A549 (cell line): ENCODE measurements at regions not wholly inside any gene's neighbourhood (a gene's known extent, or its start where the extent isn't known, plus 50 kb on each side); places are given as distances from the start of the nearest gene placed in this dataset.
"Not testable (repeated sequence)": the region's sequence is repeated elsewhere in the genome, so short reads cannot be mapped to it uniquely, and the experiment has no call there.

ENCODE experiments used
- CBX8 ChIP-seq: fragments of 200-600 bp; sonication (generic); IDR thresholded peaks from 2 replicates; pipeline ENCODE4 v1.6.1; 2016
- EP300 ChIP-seq, 2 experiments: fragments of >200 bp; sonication (Bioruptor Twin); formaldehyde crosslinking; IDR thresholded peaks; 2 replicates in 1 of 2; 3 replicates in 1 of 2; pipeline ENCODE4 v1.6.1; 2016 to 2017
- HDAC2 ChIP-seq: fragments of 200-600 bp; sonication (generic); IDR thresholded peaks from 2 replicates; pipeline ENCODE4 v1.6.1; 2016
- HEYL ChIP-seq: fragments of 250-450 bp; sonication (Bioruptor Pico); IDR thresholded peaks from 2 replicates; pipeline ENCODE4 v1.8.0; 2021; ENCODE audit warnings: mild to moderate bottlenecking, moderate library complexity
- KDM1A ChIP-seq: fragments of 200-600 bp; sonication (generic); IDR thresholded peaks from 2 replicates; pipeline ENCODE4 v1.6.1; 2016; ENCODE audit warnings: low read depth, mild to moderate bottlenecking
- MAFK ChIP-seq: fragments of 450-650 bp; IDR thresholded peaks from 2 replicates; pipeline ENCODE4 v1.6.1; 2014; ENCODE audit not compliant: partially characterized antibody
- MAX ChIP-seq: IDR thresholded peaks from 2 replicates; pipeline ENCODE4 v1.6.1; 2012
- POLR2A ChIP-seq: IDR thresholded peaks from 2 replicates; pipeline ENCODE4 v1.6.1; 2012; ENCODE audit warnings: mild to moderate bottlenecking, low read length
- RAD21 ChIP-seq, 2 experiments: fragments of >200 bp in 1 of 2; sonication (Bioruptor Twin) in 1 of 2; formaldehyde crosslinking in 1 of 2; IDR thresholded peaks in 1 of 2; conservative IDR thresholded peaks in 1 of 2; 2 replicates in 1 of 2; 3 replicates in 1 of 2; pipeline ENCODE4 v1.6.1; 2012 to 2018; ENCODE audit warnings: inconsistent platforms in 1 of 2
- RCOR1 ChIP-seq: fragments of 150-350 bp; IDR thresholded peaks from 2 replicates; pipeline ENCODE4 v1.6.1; 2014; ENCODE audit warnings: antibody characterized with exemption, low read length, low read depth
- SREBF2 ChIP-seq: fragments of 450-650 bp; IDR thresholded peaks from 2 replicates; pipeline ENCODE4 v1.6.1; 2014; ENCODE audit warnings: mild to moderate bottlenecking, moderate library complexity
- TF ChIP-seq, protein P1 (sequence below): fragments of >200 bp; sonication (Bioruptor Twin); formaldehyde crosslinking; IDR thresholded peaks from 3 replicates; pipeline ENCODE4 v1.5.1; 2016
- TF ChIP-seq, protein P2 (sequence below): fragments of 200-600 bp; sonication (generic); IDR thresholded peaks from 2 replicates; pipeline ENCODE4 v1.6.1; 2016; ENCODE audit warnings: antibody characterized with exemption, mild to moderate bottlenecking, moderate library complexity

DNA sequence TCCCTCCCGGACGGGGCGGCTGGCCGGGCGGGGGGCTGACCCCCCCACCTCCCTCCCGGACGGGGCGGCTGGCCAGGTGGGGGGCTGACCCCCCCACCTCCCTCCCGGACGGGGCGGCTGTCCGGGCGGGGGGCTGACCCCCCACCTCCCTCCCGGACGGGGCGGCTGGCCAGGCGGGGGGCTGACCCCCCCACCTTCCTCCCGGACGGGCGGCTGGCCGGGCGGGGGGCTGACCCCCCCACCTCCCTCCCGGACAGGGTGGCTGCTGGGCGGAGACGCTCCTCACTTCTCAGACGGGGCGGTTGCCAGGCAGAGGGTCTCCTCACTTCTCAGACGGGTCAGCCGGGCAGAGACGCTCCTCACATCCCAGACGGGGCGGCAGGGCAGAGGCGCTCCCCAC, 168.5 kb upstream of the SPRED2 start:
- TF ChIP-seq CBX8; RCOR1; POLR2A; SREBF2; KDM1A; RAD21 (conservative IDR thresholded peaks at IDR 0.05 in 1 of 2, IDR thresholded peaks at IDR 0.05 in 1 of 2); EP300 (IDR thresholded peaks at IDR 0.05); HDAC2; HEYL (CRISPR knock-in tag); MAFK; MAX: not testable (repeated sequence)
- TF ChIP-seq, protein P1, sequence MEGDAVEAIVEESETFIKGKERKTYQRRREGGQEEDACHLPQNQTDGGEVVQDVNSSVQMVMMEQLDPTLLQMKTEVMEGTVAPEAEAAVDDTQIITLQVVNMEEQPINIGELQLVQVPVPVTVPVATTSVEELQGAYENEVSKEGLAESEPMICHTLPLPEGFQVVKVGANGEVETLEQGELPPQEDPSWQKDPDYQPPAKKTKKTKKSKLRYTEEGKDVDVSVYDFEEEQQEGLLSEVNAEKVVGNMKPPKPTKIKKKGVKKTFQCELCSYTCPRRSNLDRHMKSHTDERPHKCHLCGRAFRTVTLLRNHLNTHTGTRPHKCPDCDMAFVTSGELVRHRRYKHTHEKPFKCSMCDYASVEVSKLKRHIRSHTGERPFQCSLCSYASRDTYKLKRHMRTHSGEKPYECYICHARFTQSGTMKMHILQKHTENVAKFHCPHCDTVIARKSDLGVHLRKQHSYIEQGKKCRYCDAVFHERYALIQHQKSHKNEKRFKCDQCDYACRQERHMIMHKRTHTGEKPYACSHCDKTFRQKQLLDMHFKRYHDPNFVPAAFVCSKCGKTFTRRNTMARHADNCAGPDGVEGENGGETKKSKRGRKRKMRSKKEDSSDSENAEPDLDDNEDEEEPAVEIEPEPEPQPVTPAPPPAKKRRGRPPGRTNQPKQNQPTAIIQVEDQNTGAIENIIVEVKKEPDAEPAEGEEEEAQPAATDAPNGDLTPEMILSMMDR: not testable (repeated sequence)
- TF ChIP-seq, protein P2, sequence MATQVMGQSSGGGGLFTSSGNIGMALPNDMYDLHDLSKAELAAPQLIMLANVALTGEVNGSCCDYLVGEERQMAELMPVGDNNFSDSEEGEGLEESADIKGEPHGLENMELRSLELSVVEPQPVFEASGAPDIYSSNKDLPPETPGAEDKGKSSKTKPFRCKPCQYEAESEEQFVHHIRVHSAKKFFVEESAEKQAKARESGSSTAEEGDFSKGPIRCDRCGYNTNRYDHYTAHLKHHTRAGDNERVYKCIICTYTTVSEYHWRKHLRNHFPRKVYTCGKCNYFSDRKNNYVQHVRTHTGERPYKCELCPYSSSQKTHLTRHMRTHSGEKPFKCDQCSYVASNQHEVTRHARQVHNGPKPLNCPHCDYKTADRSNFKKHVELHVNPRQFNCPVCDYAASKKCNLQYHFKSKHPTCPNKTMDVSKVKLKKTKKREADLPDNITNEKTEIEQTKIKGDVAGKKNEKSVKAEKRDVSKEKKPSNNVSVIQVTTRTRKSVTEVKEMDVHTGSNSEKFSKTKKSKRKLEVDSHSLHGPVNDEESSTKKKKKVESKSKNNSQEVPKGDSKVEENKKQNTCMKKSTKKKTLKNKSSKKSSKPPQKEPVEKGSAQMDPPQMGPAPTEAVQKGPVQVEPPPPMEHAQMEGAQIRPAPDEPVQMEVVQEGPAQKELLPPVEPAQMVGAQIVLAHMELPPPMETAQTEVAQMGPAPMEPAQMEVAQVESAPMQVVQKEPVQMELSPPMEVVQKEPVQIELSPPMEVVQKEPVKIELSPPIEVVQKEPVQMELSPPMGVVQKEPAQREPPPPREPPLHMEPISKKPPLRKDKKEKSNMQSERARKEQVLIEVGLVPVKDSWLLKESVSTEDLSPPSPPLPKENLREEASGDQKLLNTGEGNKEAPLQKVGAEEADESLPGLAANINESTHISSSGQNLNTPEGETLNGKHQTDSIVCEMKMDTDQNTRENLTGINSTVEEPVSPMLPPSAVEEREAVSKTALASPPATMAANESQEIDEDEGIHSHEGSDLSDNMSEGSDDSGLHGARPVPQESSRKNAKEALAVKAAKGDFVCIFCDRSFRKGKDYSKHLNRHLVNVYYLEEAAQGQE: not testable (repeated sequence)
